ENCODE measurements at regions not wholly inside any gene's neighbourhood (a gene's known extent, or its start where the extent isn't known, plus 50 kb on each side); places are given as distances from the start of the nearest gene placed in this dataset.
"Not testable (repeated sequence)": the region's sequence is repeated elsewhere in the genome, so short reads cannot be mapped to it uniquely, and the experiment has no call there.

DNA sequence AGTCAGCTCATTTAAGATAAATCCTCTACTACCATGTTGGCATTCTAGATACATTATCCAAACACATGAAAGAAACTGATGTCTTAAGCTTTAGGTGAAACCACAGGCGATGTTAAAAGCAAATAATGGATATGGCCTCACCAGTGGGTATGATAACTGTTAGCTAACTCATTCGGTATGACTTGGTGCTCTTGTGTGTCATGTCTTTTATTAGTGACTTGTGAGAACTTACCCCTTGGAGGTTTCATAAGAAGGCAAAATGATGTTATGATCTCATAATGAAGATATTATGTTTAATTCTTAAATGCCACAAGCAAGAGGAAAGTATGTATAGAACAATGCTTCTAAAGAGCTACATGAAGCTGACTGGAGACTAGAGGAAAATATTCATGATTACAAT, 1227.0 kb downstream of the EFNA5 start:
- DNase-seq (ENCODE audit: low read depth) = no peak
- H3K4me3 ChIP-seq (ENCODE audit: low read depth, low read length) = no peak overlapping the region
- TF ChIP-seq, protein P1, sequence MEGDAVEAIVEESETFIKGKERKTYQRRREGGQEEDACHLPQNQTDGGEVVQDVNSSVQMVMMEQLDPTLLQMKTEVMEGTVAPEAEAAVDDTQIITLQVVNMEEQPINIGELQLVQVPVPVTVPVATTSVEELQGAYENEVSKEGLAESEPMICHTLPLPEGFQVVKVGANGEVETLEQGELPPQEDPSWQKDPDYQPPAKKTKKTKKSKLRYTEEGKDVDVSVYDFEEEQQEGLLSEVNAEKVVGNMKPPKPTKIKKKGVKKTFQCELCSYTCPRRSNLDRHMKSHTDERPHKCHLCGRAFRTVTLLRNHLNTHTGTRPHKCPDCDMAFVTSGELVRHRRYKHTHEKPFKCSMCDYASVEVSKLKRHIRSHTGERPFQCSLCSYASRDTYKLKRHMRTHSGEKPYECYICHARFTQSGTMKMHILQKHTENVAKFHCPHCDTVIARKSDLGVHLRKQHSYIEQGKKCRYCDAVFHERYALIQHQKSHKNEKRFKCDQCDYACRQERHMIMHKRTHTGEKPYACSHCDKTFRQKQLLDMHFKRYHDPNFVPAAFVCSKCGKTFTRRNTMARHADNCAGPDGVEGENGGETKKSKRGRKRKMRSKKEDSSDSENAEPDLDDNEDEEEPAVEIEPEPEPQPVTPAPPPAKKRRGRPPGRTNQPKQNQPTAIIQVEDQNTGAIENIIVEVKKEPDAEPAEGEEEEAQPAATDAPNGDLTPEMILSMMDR (IDR thresholded peaks at IDR 0.05; ENCODE audit: low read depth, low read length, missing control alignments) = no peak

DNA sequence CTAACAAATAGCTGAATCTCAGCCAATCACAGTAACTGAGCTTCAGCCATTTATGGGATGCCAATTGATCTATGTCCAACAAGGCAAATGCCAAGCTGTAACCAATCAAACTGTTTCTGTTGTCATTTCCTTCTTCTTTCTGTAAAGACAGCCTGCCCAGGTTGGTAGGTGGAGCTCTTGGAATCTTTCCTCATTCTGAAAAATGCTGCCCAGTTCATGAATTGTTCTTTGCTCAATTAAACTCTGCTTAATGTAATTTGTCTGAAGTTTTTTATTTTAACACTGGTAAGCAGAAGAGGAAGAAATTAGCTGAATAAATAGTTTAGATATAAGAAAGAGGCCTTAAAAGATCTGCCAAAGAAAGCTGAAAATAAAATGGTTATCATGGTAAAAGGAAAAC, 1235.6 kb downstream of the EFNA5 start:
- no peak overlapping the region for H3K4me3 ChIP-seq (ENCODE audit: low read depth, low read length)
- no peak for DNase-seq (ENCODE audit: low read depth)
- TF ChIP-seq, protein P1 (IDR thresholded peaks at IDR 0.05; ENCODE audit: low read depth, low read length, missing control alignments) = no peak

DNA sequence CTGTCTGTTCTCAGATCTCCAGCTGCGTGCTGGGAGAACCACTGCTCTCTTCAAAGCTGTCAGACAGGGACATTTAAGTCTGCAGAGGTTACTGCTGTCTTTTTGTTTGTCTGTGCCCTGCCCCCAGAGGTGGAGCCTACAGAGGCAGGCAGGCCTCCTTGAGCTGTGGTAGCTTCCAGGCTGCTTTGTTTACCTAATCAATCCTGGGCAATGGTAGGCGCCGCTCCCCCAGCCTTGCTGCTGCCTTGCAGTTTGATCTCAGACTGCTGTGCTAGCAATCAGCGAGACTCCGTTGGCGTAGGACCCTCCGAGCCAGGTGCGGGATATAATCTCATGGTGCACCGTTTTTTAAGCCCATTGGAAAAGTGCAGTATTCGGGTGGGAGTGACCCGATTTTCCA, 1240.0 kb downstream of the EFNA5 start:
- H3K4me3 ChIP-seq (ENCODE audit: low read depth, low read length); DNase-seq (ENCODE audit: low read depth): not testable (repeated sequence)

DNA sequence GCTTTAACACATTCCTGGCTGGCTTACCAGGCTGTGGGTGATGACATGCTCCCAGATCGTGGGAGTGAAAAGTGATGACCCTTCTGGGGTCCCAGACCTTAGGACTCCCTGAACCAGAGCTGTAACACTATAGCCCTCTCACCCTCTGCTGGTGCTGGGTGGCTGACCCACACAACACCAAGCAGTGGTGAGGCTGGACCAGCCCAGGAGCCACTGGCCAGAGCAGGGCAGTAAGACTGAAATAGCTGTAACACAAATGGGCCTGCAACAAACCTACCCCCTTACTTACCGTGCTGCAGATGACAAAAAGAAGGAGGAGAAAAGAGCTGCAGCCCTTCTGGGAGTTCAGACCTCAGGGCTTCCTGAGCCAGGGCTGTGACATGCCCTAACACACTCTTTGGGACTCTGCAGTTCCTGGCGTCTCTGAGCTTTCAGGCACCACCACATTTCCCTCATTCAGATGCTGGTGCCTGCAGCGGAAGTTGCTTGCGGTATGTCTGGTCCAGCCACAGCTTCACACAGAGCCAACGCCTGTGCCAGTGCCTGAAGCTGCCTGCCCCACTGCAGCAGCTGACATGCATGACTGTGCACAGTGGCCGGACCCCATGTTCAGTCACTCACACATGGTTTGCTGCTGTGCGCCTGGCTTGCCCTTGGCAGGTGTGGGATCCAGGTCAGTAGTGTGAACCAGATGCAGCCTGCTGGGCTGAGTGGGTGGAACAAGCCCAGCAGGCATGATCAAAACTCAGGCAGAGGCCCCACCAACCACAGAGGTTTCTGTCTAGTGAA, 1247.4 kb downstream of the EFNA5 start:
- TF ChIP-seq, protein P1 (IDR thresholded peaks at IDR 0.05; ENCODE audit: low read depth, low read length, missing control alignments) = no peak
- H3K4me3 ChIP-seq (ENCODE audit: low read depth, low read length) = no peak overlapping the region

DNA sequence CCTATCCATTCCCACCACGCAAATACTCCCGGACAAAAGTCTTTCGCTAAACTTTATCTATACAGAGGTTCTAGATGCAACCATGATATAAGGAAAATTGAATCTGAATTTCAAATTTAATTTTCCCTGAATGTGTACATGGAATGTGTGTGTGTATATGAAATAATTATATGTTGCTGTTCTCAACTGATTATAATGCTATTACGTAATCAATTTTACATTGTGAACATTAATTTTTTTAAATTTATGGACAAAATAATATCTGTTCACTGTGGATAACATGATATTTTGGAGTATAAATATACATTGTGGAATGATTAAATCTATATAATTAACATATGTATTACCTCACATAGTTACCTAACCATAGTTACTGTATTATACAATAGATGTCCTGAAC, 1250.6 kb downstream of the EFNA5 start:
- TF ChIP-seq, protein P1 (IDR thresholded peaks at IDR 0.05; ENCODE audit: low read depth, low read length, missing control alignments) = no peak
- no peak for DNase-seq (ENCODE audit: low read depth)
- no peak overlapping the region for H3K4me3 ChIP-seq (ENCODE audit: low read depth, low read length)

More for the DNA sequence above, 1247.4 kb downstream of the EFNA5 start:
- no peak for DNase-seq (ENCODE audit: low read depth)

DNA sequence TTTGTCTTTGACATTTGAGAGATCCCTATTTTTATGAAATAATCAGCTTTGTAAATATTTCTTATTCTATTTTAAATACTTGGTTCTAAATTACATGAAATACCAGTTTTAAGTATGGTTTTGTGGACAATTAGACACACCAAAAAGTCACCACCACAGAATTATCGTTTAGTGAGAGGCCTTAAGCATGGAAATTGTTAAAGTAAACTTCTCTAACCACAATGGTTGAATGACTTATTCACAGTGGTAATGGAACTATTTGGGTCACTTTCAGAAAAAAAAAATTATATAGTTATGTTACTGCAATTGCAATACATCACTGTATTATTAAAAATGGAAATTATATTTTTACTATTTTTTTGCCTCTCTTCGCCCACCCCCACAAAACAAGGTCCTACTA, 1252.5 kb downstream of the EFNA5 start:
- H3K4me3 ChIP-seq (ENCODE audit: low read depth, low read length) = no peak overlapping the region
- DNase-seq (ENCODE audit: low read depth) = no peak
- TF ChIP-seq, protein P1 (IDR thresholded peaks at IDR 0.05; ENCODE audit: low read depth, low read length, missing control alignments) = no peak

DNA sequence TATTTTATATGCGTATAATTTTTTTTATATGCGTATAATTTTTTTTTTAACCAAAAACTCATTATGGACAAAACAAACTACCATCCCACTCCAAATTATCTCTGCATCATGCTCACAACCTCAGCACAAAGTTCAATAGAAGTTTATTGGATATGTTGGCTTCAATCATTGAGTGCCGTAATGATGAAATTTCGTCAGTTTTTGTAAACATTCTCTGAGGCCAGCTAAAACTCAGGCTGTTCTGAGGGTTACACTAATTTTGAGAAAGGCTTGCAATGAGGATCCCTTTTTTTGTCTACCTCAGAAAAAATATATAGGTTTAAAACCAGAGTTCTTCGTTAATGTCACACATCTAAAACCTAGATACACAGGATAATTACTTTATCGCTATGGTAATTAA, 1253.2 kb downstream of the EFNA5 start:
- no peak overlapping the region for H3K4me3 ChIP-seq (ENCODE audit: low read depth, low read length)
- DNase-seq (ENCODE audit: low read depth) = no peak
- TF ChIP-seq, protein P1 (IDR thresholded peaks at IDR 0.05; ENCODE audit: low read depth, low read length, missing control alignments) = no peak

Data from GM12864 (cell line).